ENCODE measurements at regions not wholly inside any gene's neighbourhood (a gene's known extent, or its start where the extent isn't known, plus 50 kb on each side); places are given as distances from the start of the nearest gene placed in this dataset.
"Not testable (repeated sequence)": the region's sequence is repeated elsewhere in the genome, so short reads cannot be mapped to it uniquely, and the experiment has no call there.

GRCh38 chr2:58616961-58617360 is 375.8 kb upstream of the FANCL start:
- DNase-seq = no peak

- DNase-seq = no peak
These were observed 373.1 kb upstream of the FANCL start for GRCh38 chr2:58614219-58614618.

- no peak for DNase-seq
These were observed 371.8 kb upstream of the FANCL start for GRCh38 chr2:58612973-58613372.

GRCh38 chr2:58609326-58609725 is 368.2 kb upstream of the FANCL start:
- no peak for DNase-seq

- no peak for DNase-seq
These were observed 367.0 kb upstream of the FANCL start for GRCh38 chr2:58608146-58608545.

- no peak for DNase-seq
These were observed 366.3 kb upstream of the FANCL start for GRCh38 chr2:58607448-58607847.

- no peak for DNase-seq
These were observed 365.7 kb upstream of the FANCL start for GRCh38 chr2:58606799-58607198.

GRCh38 chr2:58604096-58604495 is 363.0 kb upstream of the FANCL start:
- no peak for DNase-seq

GRCh38 chr2:58601017-58601416 is 359.9 kb upstream of the FANCL start:
- DNase-seq = no peak

GRCh38 chr2:58598171-58598570 is 357.0 kb upstream of the FANCL start:
- DNase-seq = no peak

- no peak for DNase-seq
These were observed 354.6 kb upstream of the FANCL start for GRCh38 chr2:58595714-58596113.

- DNase-seq = no peak
These were observed 353.6 kb upstream of the FANCL start for GRCh38 chr2:58594762-58595161.

- no peak for DNase-seq
These were observed 353.1 kb upstream of the FANCL start for GRCh38 chr2:58594175-58594574.

- DNase-seq = not testable (repeated sequence)
These were observed 345.1 kb upstream of the FANCL start for GRCh38 chr2:58586178-58586577.

- no peak for DNase-seq
These were observed 344.1 kb upstream of the FANCL start for GRCh38 chr2:58585233-58585632.

GRCh38 chr2:58584606-58585118 is 343.5 kb upstream of the FANCL start:
- no peak for DNase-seq

GRCh38 chr2:58578276-58578675 is 337.2 kb upstream of the FANCL start:
- DNase-seq = no peak

GRCh38 chr2:58574873-58575272 is 333.7 kb upstream of the FANCL start:
- no peak for DNase-seq

GRCh38 chr2:58572731-58573130 is 331.6 kb upstream of the FANCL start:
- DNase-seq = no peak

- DNase-seq = peak; percentile 8
These were observed 330.2 kb upstream of the FANCL start for GRCh38 chr2:58571181-58571852.

- no peak for DNase-seq
These were observed 328.5 kb upstream of the FANCL start for GRCh38 chr2:58569475-58570185.

- DNase-seq = no peak
These were observed 327.8 kb upstream of the FANCL start for GRCh38 chr2:58568901-58569300.

GRCh38 chr2:58562276-58562675 is 321.2 kb upstream of the FANCL start:
- no peak for DNase-seq

- no peak for DNase-seq
These were observed 319.4 kb upstream of the FANCL start for GRCh38 chr2:58560531-58560930.

GRCh38 chr2:58558881-58559280 is 317.8 kb upstream of the FANCL start:
- no peak for DNase-seq
